ENCODE measurements at regions not wholly inside any gene's neighbourhood (a gene's known extent, or its start where the extent isn't known, plus 50 kb on each side); places are given as distances from the start of the nearest gene placed in this dataset.

GRCh38 chr1:191589536-191589935 is 568.7 kb upstream of the RGS18 start:
- TF ChIP-seq SUZ12 (IDR thresholded peaks at IDR 0.05; ENCODE audit: extremely low read depth, insufficient read depth, insufficient read length) (no peak), ZNF274 (IDR thresholded peaks at IDR 0.05; ENCODE audit: low read depth, low read length) (no peak), YY1 (IDR thresholded peaks at IDR 0.05; ENCODE audit: insufficient read depth, insufficient read length) (no peak)

Data from NT2/D1 (cell line).